Activated CD4-positive, alpha-beta memory T cell treated with anti-CD3 and anti-CD28 coated beads, Interleukin-2, amount 10 ng/mL, durations not matched to agents 7 days and 5 days (primary cell): ENCODE measurements at regions not wholly inside any gene's neighbourhood (a gene's known extent, or its start where the extent isn't known, plus 50 kb on each side); places are given as distances from the start of the nearest gene placed in this dataset.

Experiments
- CTCF ChIA-PET: fragments of 350-600 bp; sonication (Branson Sonifier 250); formaldehyde crosslinking; loops from one replicate; lab custom pipeline; 2021; ENCODE audit warnings: antibody characterized with exemption, inconsistent platforms; lab: Charles Lee
- POLR2A ChIA-PET: fragments of 350-600 bp; sonication (Branson Sonifier 250); formaldehyde crosslinking; loops from one replicate; lab custom pipeline; 2021; ENCODE audit warnings: antibody characterized with exemption; lab: Charles Lee
- DNase-seq: peaks from one replicate; pipeline ENCODE4 v3.0.0-alpha.2; 2020
- H3K27ac Mint-ChIP-seq: one replicate; pipeline ENCODE4 v1.8.0; 2021; ENCODE audit warnings: mild to moderate bottlenecking, mixed read lengths
- H3K27me3 Mint-ChIP-seq: one replicate; pipeline ENCODE4 v1.8.0; 2021; ENCODE audit warnings: mixed read lengths
- H3K36me3 Mint-ChIP-seq: one replicate; pipeline ENCODE4 v1.8.0; 2021; ENCODE audit warnings: low read depth, mixed read lengths
- H3K4me1 Mint-ChIP-seq: one replicate; pipeline ENCODE4 v1.8.0; 2021; ENCODE audit warnings: mixed read lengths
- H3K4me3 Mint-ChIP-seq: one replicate; pipeline ENCODE4 v1.8.0; 2021; ENCODE audit warnings: mild to moderate bottlenecking, mixed read lengths
- H3K9me3 Mint-ChIP-seq: one replicate; pipeline ENCODE4 v1.8.0; 2021; ENCODE audit warnings: mixed read lengths

- H3K27me3 Mint-ChIP-seq, result peaks cover 31% of the 10 kb centered on the region
- no peaks in the 10 kb centered on the region for H3K9me3 Mint-ChIP-seq
- H3K4me1 Mint-ChIP-seq, result no peaks in the 10 kb centered on the region
- H3K4me3 Mint-ChIP-seq, result no peak overlapping the region
- H3K36me3 Mint-ChIP-seq, result no peaks in the 10 kb centered on the region
- ChIA-PET CTCF (interaction anchor here (2.2 kb wide), 1 partner anchor 341 kb away, joined by 6 read pairs; no protein-coding TSS in a partner anchor), POLR2A (no interaction called here)
- H3K27ac Mint-ChIP-seq, result no peak overlapping the region
- no peak for DNase-seq
Measured at GRCh38 chr18:26648509-26649192, 100.3 kb upstream of the KCTD1 start.

- CTCF ChIA-PET, result interaction anchor here (0.6 to 1.4 kb wide), 4 partner anchors 26 to 263 kb away, joined by 3 to 7 read pairs (median 4); no protein-coding TSS in a partner anchor
- H3K4me3 Mint-ChIP-seq, result no peak overlapping the region
- H3K27ac Mint-ChIP-seq, result no peak overlapping the region
- POLR2A ChIA-PET, result no interaction called here
- DNase-seq, result no peak
- H3K4me1 Mint-ChIP-seq, result no peaks in the 10 kb centered on the region
- H3K9me3 Mint-ChIP-seq, result no peaks in the 10 kb centered on the region
- H3K27me3 Mint-ChIP-seq, result peaks cover 20% of the 10 kb centered on the region
- no peaks in the 10 kb centered on the region for H3K36me3 Mint-ChIP-seq
Measured at GRCh38 chr18:26646901-26647300, 98.5 kb upstream of the KCTD1 start.

- DNase-seq, result no peak
- Mint-ChIP-seq H3K36me3 (no peaks in the 10 kb centered on the region), H3K27me3 (peaks cover 7% of the 10 kb centered on the region), H3K4me1 (no peaks in the 10 kb centered on the region), H3K9me3 (no peaks in the 10 kb centered on the region), H3K4me3 (no peak overlapping the region), H3K27ac (no peak overlapping the region)
- POLR2A ChIA-PET, result no interaction called here
- CTCF ChIA-PET, result no interaction called here
Measured at GRCh38 chr18:26642440-26643348, 94.3 kb upstream of the KCTD1 start.

- Mint-ChIP-seq H3K36me3 (no peaks in the 10 kb centered on the region), H3K9me3 (no peaks in the 10 kb centered on the region), H3K27ac (no peak overlapping the region), H3K4me3 (no peak overlapping the region), H3K27me3 (peaks cover 7% of the 10 kb centered on the region), H3K4me1 (no peaks in the 10 kb centered on the region)
- ChIA-PET POLR2A (no interaction called here), CTCF (no interaction called here)
- DNase-seq, result no peak
Measured at GRCh38 chr18:26640541-26640940, 92.2 kb upstream of the KCTD1 start.

- no peak overlapping the region for H3K27ac Mint-ChIP-seq
- peaks cover 7% of the 10 kb centered on the region for H3K27me3 Mint-ChIP-seq
- H3K9me3 Mint-ChIP-seq, result no peaks in the 10 kb centered on the region
- no peaks in the 10 kb centered on the region for H3K36me3 Mint-ChIP-seq
- DNase-seq, result no peak
- no peak overlapping the region for H3K4me3 Mint-ChIP-seq
- POLR2A ChIA-PET, result no interaction called here
- H3K4me1 Mint-ChIP-seq, result no peaks in the 10 kb centered on the region
- CTCF ChIA-PET, result interaction anchor here (0.6 kb wide), 1 partner anchor 91 kb away, joined by 5 read pairs; the partner anchor contains the start of gene KCTD1
Measured at GRCh38 chr18:26639149-26639548, 90.8 kb upstream of the KCTD1 start.

GRCh38 chr18:26637983-26638382, 89.6 kb upstream of the KCTD1 start:
- POLR2A ChIA-PET, result no interaction called here

GRCh38 chr18:26637324-26637723, 89.0 kb upstream of the KCTD1 start:
- Mint-ChIP-seq H3K4me3 (no peak overlapping the region), H3K27ac (no peak overlapping the region), H3K36me3 (no peaks in the 10 kb centered on the region), H3K4me1 (no peaks in the 10 kb centered on the region), H3K9me3 (no peaks in the 10 kb centered on the region), H3K27me3 (peaks cover 1% of the 10 kb centered on the region)
- CTCF ChIA-PET, result no interaction called here
- no peak for DNase-seq
- POLR2A ChIA-PET, result no interaction called here

More at GRCh38 chr18:26637983-26638382, 89.6 kb upstream of the KCTD1 start:
- Mint-ChIP-seq H3K9me3 (no peaks in the 10 kb centered on the region), H3K36me3 (no peaks in the 10 kb centered on the region), H3K27me3 (peaks cover 1% of the 10 kb centered on the region), H3K4me3 (no peak overlapping the region), H3K27ac (no peak overlapping the region), H3K4me1 (no peaks in the 10 kb centered on the region)
- CTCF ChIA-PET, result no interaction called here
- no peak for DNase-seq

- Mint-ChIP-seq H3K4me1 (no peaks in the 10 kb centered on the region), H3K36me3 (no peaks in the 10 kb centered on the region), H3K4me3 (no peak overlapping the region), H3K27ac (no peak overlapping the region), H3K27me3 (peaks cover 1% of the 10 kb centered on the region), H3K9me3 (no peaks in the 10 kb centered on the region)
- ChIA-PET CTCF (no interaction called here), POLR2A (no interaction called here)
- DNase-seq, result no peak
Measured at GRCh38 chr18:26635466-26635865, 87.1 kb upstream of the KCTD1 start.

GRCh38 chr18:26634631-26635030, 86.3 kb upstream of the KCTD1 start:
- Mint-ChIP-seq H3K27ac (no peak overlapping the region), H3K9me3 (no peaks in the 10 kb centered on the region), H3K36me3 (no peaks in the 10 kb centered on the region), H3K4me1 (no peaks in the 10 kb centered on the region), H3K27me3 (peaks cover 1% of the 10 kb centered on the region), H3K4me3 (no peak overlapping the region)
- ChIA-PET CTCF (interaction anchor here (0.7 kb wide), 1 partner anchor 14 kb away, joined by 3 read pairs; no protein-coding TSS in a partner anchor), POLR2A (no interaction called here)
- DNase-seq, result no peak

- POLR2A ChIA-PET, result no interaction called here
- no peak overlapping the region for H3K27ac Mint-ChIP-seq
- H3K4me3 Mint-ChIP-seq, result no peak overlapping the region
- H3K4me1 Mint-ChIP-seq, result no peaks in the 10 kb centered on the region
- no peaks in the 10 kb centered on the region for H3K36me3 Mint-ChIP-seq
- no peak for DNase-seq
- no peaks in the 10 kb centered on the region for H3K9me3 Mint-ChIP-seq
- peaks cover 1% of the 10 kb centered on the region for H3K27me3 Mint-ChIP-seq
- CTCF ChIA-PET, result no interaction called here
Measured at GRCh38 chr18:26631135-26631534, 82.8 kb upstream of the KCTD1 start.

- no peak overlapping the region for H3K4me3 Mint-ChIP-seq
- H3K9me3 Mint-ChIP-seq, result peaks cover 2% of the 10 kb centered on the region
- no peak for DNase-seq
- ChIA-PET POLR2A (no interaction called here), CTCF (no interaction called here)
- no peaks in the 10 kb centered on the region for H3K4me1 Mint-ChIP-seq
- H3K27me3 Mint-ChIP-seq, result peaks cover 1% of the 10 kb centered on the region
- H3K27ac Mint-ChIP-seq, result no peak overlapping the region
- H3K36me3 Mint-ChIP-seq, result no peaks in the 10 kb centered on the region
Measured at GRCh38 chr18:26630596-26630995, 82.2 kb upstream of the KCTD1 start.

GRCh38 chr18:26628017-26628416, 79.7 kb upstream of the KCTD1 start:
- H3K4me1 Mint-ChIP-seq, result no peaks in the 10 kb centered on the region
- no peaks in the 10 kb centered on the region for H3K27me3 Mint-ChIP-seq
- no peak for DNase-seq
- H3K36me3 Mint-ChIP-seq, result peaks cover 6% of the 10 kb centered on the region
- H3K4me3 Mint-ChIP-seq, result no peak overlapping the region
- CTCF ChIA-PET, result no interaction called here
- H3K27ac Mint-ChIP-seq, result no peak overlapping the region
- peaks cover 22% of the 10 kb centered on the region for H3K9me3 Mint-ChIP-seq
- POLR2A ChIA-PET, result no interaction called here

- CTCF ChIA-PET, result no interaction called here
- no peaks in the 10 kb centered on the region for H3K27me3 Mint-ChIP-seq
Measured at GRCh38 chr18:26624443-26624842, 76.1 kb upstream of the KCTD1 start.

More at GRCh38 chr18:26624443-26624842, 76.1 kb upstream of the KCTD1 start:
- POLR2A ChIA-PET, result no interaction called here
- H3K4me1 Mint-ChIP-seq, result no peaks in the 10 kb centered on the region
- H3K27ac Mint-ChIP-seq, result no peak overlapping the region
- H3K4me3 Mint-ChIP-seq, result no peak overlapping the region
- H3K9me3 Mint-ChIP-seq, result peaks cover 22% of the 10 kb centered on the region
- peaks cover 6% of the 10 kb centered on the region for H3K36me3 Mint-ChIP-seq
- no peak for DNase-seq
